ENCODE measurements at regions not wholly inside any gene's neighbourhood (a gene's known extent, or its start where the extent isn't known, plus 50 kb on each side); places are given as distances from the start of the nearest gene placed in this dataset.

- H3K4me3 ChIP-seq (ENCODE audit: low read length) = no peak overlapping the region
- no peak overlapping the region for H3K4me2 ChIP-seq (ENCODE audit: low read length)
- no peaks in the 10 kb centered on the region for H3K4me1 ChIP-seq (ENCODE audit: control insufficient read depth, insufficient read depth, low read length)
- H3K27me3 ChIP-seq (ENCODE audit: control insufficient read depth, insufficient read depth, low read length) = no peaks in the 10 kb centered on the region
- no peaks in the 10 kb centered on the region for H3K36me3 ChIP-seq (ENCODE audit: insufficient read depth, low read length)
- H3K9ac ChIP-seq (ENCODE audit: low read depth, low read length) = no peak overlapping the region
- H3K9me3 ChIP-seq (replicated peaks; ENCODE audit: low read length) = peaks cover 3% of the 10 kb centered on the region
Measured at GRCh38 chr2:23065210-23065609, 319.8 kb upstream of the KLHL29 start.

GRCh38 chr2:23065936-23066335, 319.0 kb upstream of the KLHL29 start:
- H3K27me3 ChIP-seq (ENCODE audit: control insufficient read depth, insufficient read depth, low read length) = no peaks in the 10 kb centered on the region
- H3K9ac ChIP-seq (ENCODE audit: low read depth, low read length) = no peak overlapping the region
- H3K4me2 ChIP-seq (ENCODE audit: low read length) = no peak overlapping the region
- peaks cover 3% of the 10 kb centered on the region for H3K9me3 ChIP-seq (replicated peaks; ENCODE audit: low read length)
- no peaks in the 10 kb centered on the region for H3K4me1 ChIP-seq (ENCODE audit: control insufficient read depth, insufficient read depth, low read length)
- H3K4me3 ChIP-seq (ENCODE audit: low read length) = no peak overlapping the region
- H3K36me3 ChIP-seq (ENCODE audit: insufficient read depth, low read length) = no peaks in the 10 kb centered on the region

- H3K4me2 ChIP-seq (ENCODE audit: low read length) = no peak overlapping the region
- H3K27me3 ChIP-seq (ENCODE audit: control insufficient read depth, insufficient read depth, low read length) = no peaks in the 10 kb centered on the region
- no peaks in the 10 kb centered on the region for H3K36me3 ChIP-seq (ENCODE audit: insufficient read depth, low read length)
- H3K9ac ChIP-seq (ENCODE audit: low read depth, low read length) = no peak overlapping the region
- H3K4me3 ChIP-seq (ENCODE audit: low read length) = no peak overlapping the region
- no peaks in the 10 kb centered on the region for H3K4me1 ChIP-seq (ENCODE audit: control insufficient read depth, insufficient read depth, low read length)
- H3K9me3 ChIP-seq (replicated peaks; ENCODE audit: low read length) = peaks cover 3% of the 10 kb centered on the region
Measured at GRCh38 chr2:23066686-23067085, 318.3 kb upstream of the KLHL29 start.

- no peaks in the 10 kb centered on the region for H3K4me1 ChIP-seq (ENCODE audit: control insufficient read depth, insufficient read depth, low read length)
- H3K4me2 ChIP-seq (ENCODE audit: low read length) = no peak overlapping the region
- peaks cover 3% of the 10 kb centered on the region for H3K9me3 ChIP-seq (replicated peaks; ENCODE audit: low read length)
- no peaks in the 10 kb centered on the region for H3K27me3 ChIP-seq (ENCODE audit: control insufficient read depth, insufficient read depth, low read length)
- H3K9ac ChIP-seq (ENCODE audit: low read depth, low read length) = no peak overlapping the region
- H3K36me3 ChIP-seq (ENCODE audit: insufficient read depth, low read length) = no peaks in the 10 kb centered on the region
- H3K4me3 ChIP-seq (ENCODE audit: low read length) = no peak overlapping the region
Measured at GRCh38 chr2:23069156-23069555, 315.8 kb upstream of the KLHL29 start.

- Histone ChIP-seq H3K36me3 (ENCODE audit: insufficient read depth, low read length) (no peaks in the 10 kb centered on the region), H3K4me2 (ENCODE audit: low read length) (no peak overlapping the region), H3K27me3 (ENCODE audit: control insufficient read depth, insufficient read depth, low read length) (no peaks in the 10 kb centered on the region), H3K4me3 (ENCODE audit: low read length) (no peak overlapping the region), H3K9me3 (replicated peaks; ENCODE audit: low read length) (no peaks in the 10 kb centered on the region), H3K9ac (ENCODE audit: low read depth, low read length) (no peak overlapping the region), H3K4me1 (ENCODE audit: control insufficient read depth, insufficient read depth, low read length) (no peaks in the 10 kb centered on the region)
Measured at GRCh38 chr2:23069923-23070322, 315.1 kb upstream of the KLHL29 start.

GRCh38 chr2:23073056-23073455, 311.9 kb upstream of the KLHL29 start:
- Histone ChIP-seq H3K4me3 (ENCODE audit: low read length) (no peak overlapping the region), H3K9ac (ENCODE audit: low read depth, low read length) (no peak overlapping the region), H3K4me2 (ENCODE audit: low read length) (no peak overlapping the region), H3K9me3 (replicated peaks; ENCODE audit: low read length) (no peaks in the 10 kb centered on the region), H3K4me1 (ENCODE audit: control insufficient read depth, insufficient read depth, low read length) (no peaks in the 10 kb centered on the region), H3K27me3 (ENCODE audit: control insufficient read depth, insufficient read depth, low read length) (no peaks in the 10 kb centered on the region), H3K36me3 (ENCODE audit: insufficient read depth, low read length) (no peaks in the 10 kb centered on the region)

DNA sequence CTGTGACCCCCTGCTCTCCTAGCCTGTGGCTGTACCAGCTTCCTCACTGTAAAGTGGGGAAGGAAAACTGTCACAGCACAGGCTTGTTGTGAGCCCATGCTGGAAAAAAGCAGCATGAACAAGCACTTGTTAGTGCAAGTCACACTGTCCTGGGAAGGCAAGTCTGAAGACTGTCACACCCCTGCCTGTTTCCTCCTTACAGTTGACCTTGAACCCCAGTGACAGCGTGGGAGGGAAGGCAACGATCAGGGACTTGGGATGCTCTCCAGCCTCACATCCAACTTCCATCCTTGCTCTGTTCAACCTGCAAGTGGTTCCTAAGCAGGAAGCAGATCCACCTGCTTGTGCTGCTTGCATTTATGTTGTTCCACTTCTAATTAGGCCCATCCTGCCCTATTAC, 311.3 kb upstream of the KLHL29 start:
- no peaks in the 10 kb centered on the region for H3K9me3 ChIP-seq (replicated peaks; ENCODE audit: low read length)
- no peak overlapping the region for H3K9ac ChIP-seq (ENCODE audit: low read depth, low read length)
- no peak overlapping the region for H3K4me2 ChIP-seq (ENCODE audit: low read length)
- H3K4me1 ChIP-seq (ENCODE audit: control insufficient read depth, insufficient read depth, low read length) = no peaks in the 10 kb centered on the region
- H3K4me3 ChIP-seq (ENCODE audit: low read length) = no peak overlapping the region
- no peaks in the 10 kb centered on the region for H3K36me3 ChIP-seq (ENCODE audit: insufficient read depth, low read length)
- no peaks in the 10 kb centered on the region for H3K27me3 ChIP-seq (ENCODE audit: control insufficient read depth, insufficient read depth, low read length)

DNA sequence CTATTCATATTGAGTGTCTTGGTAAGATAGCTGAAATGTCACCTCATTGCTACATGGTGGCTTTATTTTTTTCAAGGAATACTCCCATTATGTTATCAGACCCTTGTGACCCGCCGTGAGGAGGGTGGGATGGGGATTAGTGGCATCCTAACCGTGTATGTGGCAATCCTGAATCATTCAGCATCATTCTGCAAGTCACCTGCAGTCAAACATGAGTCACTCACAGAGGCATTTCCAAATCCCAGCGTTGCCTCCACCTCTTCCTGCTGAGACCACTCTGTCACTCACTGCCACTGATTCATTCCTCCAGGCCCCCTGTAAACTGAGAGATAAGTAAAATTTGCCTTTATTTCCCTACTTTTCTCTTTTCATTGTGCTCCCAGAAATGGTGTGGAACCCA, 307.4 kb upstream of the KLHL29 start:
- Histone ChIP-seq H3K27me3 (ENCODE audit: control insufficient read depth, insufficient read depth, low read length) (no peaks in the 10 kb centered on the region), H3K4me3 (ENCODE audit: low read length) (no peak overlapping the region), H3K9ac (ENCODE audit: low read depth, low read length) (no peak overlapping the region), H3K4me1 (ENCODE audit: control insufficient read depth, insufficient read depth, low read length) (no peaks in the 10 kb centered on the region), H3K9me3 (replicated peaks; ENCODE audit: low read length) (no peaks in the 10 kb centered on the region), H3K4me2 (ENCODE audit: low read length) (no peak overlapping the region), H3K36me3 (ENCODE audit: insufficient read depth, low read length) (no peaks in the 10 kb centered on the region)

DNA sequence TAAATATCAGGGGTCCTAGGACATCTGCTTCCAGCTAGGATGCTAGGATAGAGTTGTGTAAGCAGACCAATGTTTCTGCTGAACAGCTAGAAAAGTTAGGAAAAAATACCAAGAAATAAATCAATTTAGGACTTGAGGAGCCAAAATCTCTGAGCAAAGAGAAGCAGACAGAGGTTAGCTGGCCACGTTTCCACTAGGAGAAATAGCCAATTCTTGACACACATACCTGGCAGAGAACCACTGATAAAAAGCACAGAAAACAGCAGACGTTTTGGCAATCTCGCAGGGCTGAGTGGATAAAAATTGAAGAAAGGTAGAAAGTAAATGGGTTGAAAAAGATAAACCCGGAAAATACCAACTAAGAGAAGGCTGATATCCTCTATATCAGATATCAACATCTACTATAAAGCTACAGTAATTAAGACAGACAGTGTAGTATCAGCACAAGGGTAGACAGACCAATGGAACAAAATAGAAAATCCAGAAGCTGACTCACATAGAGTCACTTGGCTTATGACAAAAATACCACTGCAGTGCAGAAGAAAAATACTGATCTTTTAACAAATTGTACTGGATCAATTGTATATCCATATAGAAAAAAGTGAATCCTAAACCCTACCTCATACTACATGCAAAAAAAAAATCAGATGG, 306.1 kb upstream of the KLHL29 start:
- Histone ChIP-seq H3K4me1 (ENCODE audit: control insufficient read depth, insufficient read depth, low read length) (no peaks in the 10 kb centered on the region), H3K4me2 (ENCODE audit: low read length) (no peak overlapping the region), H3K4me3 (ENCODE audit: low read length) (no peak overlapping the region), H3K27me3 (ENCODE audit: control insufficient read depth, insufficient read depth, low read length) (no peaks in the 10 kb centered on the region), H3K9me3 (replicated peaks; ENCODE audit: low read length) (no peaks in the 10 kb centered on the region), H3K9ac (ENCODE audit: low read depth, low read length) (no peak overlapping the region), H3K36me3 (ENCODE audit: insufficient read depth, low read length) (no peaks in the 10 kb centered on the region)

DNA sequence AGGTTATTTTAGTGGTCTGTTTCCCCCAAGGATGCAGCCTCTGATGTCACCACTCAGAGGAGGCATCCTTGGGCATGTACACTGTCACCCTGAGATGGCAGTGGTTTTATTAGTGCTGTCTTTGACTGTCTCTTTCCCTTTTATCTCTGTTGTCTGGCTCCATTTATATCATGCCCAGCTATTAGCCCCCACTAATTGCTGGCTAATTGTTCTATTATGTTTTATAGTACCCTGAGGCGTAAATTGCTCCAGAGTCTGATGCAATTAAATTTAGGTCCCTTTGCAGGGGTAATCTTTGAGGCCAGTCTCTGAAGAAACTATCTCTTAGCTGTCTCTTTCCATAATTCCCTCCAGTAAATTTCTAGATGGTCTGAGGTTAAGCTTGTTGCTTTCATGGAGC, 301.0 kb upstream of the KLHL29 start:
- Histone ChIP-seq H3K4me1 (ENCODE audit: control insufficient read depth, insufficient read depth, low read length) (no peaks in the 10 kb centered on the region), H3K4me2 (ENCODE audit: low read length) (no peak overlapping the region), H3K9ac (ENCODE audit: low read depth, low read length) (no peak overlapping the region), H3K36me3 (ENCODE audit: insufficient read depth, low read length) (no peaks in the 10 kb centered on the region), H3K4me3 (ENCODE audit: low read length) (no peak overlapping the region), H3K9me3 (replicated peaks; ENCODE audit: low read length) (no peaks in the 10 kb centered on the region), H3K27me3 (ENCODE audit: control insufficient read depth, insufficient read depth, low read length) (no peaks in the 10 kb centered on the region)

GRCh38 chr2:23091019-23091418, 294.0 kb upstream of the KLHL29 start:
- Histone ChIP-seq H3K27me3 (ENCODE audit: control insufficient read depth, insufficient read depth, low read length) (no peaks in the 10 kb centered on the region), H3K9ac (ENCODE audit: low read depth, low read length) (no peak overlapping the region), H3K36me3 (ENCODE audit: insufficient read depth, low read length) (no peaks in the 10 kb centered on the region), H3K4me2 (ENCODE audit: low read length) (no peak overlapping the region), H3K9me3 (replicated peaks; ENCODE audit: low read length) (no peaks in the 10 kb centered on the region), H3K4me3 (ENCODE audit: low read length) (no peak overlapping the region), H3K4me1 (ENCODE audit: control insufficient read depth, insufficient read depth, low read length) (no peaks in the 10 kb centered on the region)

DNA sequence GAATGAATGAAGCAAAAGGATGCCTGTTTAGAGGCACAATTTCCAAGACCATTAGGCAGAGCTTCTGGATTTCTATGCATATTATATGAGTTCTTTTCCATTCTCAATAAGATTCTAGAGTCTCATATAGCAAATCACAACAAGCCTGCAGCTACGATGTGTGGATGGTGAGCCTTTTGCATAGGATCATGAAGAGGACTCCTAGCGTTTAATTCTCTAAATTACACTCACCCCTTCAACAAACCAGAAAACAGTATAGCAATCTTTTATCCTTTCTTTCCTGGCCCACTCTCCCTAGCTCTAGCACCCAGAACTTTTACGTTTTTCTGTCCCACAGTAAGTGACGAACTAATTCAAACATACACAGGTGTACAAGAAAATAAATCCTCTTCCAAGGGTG, 293.1 kb upstream of the KLHL29 start:
- no peaks in the 10 kb centered on the region for H3K4me1 ChIP-seq (ENCODE audit: control insufficient read depth, insufficient read depth, low read length)
- no peak overlapping the region for H3K9ac ChIP-seq (ENCODE audit: low read depth, low read length)
- no peaks in the 10 kb centered on the region for H3K36me3 ChIP-seq (ENCODE audit: insufficient read depth, low read length)
- H3K27me3 ChIP-seq (ENCODE audit: control insufficient read depth, insufficient read depth, low read length) = no peaks in the 10 kb centered on the region
- H3K9me3 ChIP-seq (replicated peaks; ENCODE audit: low read length) = no peaks in the 10 kb centered on the region
- H3K4me3 ChIP-seq (ENCODE audit: low read length) = no peak overlapping the region
- no peak overlapping the region for H3K4me2 ChIP-seq (ENCODE audit: low read length)

Measured in skeletal muscle satellite cell (primary cell).